Fibroblast of skin of right biceps (primary cell): ENCODE measurements at regions not wholly inside any gene's neighbourhood (a gene's known extent, or its start where the extent isn't known, plus 50 kb on each side); places are given as distances from the start of the nearest gene placed in this dataset.
A peak's percentile ranks its signal among the peaks of the same experiment; 100 is the strongest.

ENCODE experiments used
- DNase-seq: peaks from one replicate; pipeline ENCODE4 v3.0.0-alpha.2; 2013

DNA sequence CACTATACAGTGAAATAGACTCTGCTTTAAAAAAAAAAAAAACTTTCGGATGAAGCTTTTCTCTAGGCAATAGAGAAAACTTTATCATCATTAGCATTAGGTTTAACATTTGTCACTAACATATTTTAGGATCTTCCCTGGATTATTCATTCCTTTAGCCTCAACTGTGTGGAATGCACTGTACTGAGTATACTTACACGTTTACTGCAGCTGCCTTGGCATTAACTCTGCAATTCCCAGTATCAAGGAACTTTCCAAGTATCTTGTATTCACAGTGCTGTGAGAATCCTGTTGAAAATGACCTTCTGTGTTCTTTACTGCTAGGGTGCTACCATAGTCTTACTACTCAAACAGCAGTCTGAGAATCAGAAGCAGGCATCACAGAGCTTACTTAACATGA is 328.2 kb upstream of the COL3A1 start:
- peak; percentile 87 for DNase-seq

DNA sequence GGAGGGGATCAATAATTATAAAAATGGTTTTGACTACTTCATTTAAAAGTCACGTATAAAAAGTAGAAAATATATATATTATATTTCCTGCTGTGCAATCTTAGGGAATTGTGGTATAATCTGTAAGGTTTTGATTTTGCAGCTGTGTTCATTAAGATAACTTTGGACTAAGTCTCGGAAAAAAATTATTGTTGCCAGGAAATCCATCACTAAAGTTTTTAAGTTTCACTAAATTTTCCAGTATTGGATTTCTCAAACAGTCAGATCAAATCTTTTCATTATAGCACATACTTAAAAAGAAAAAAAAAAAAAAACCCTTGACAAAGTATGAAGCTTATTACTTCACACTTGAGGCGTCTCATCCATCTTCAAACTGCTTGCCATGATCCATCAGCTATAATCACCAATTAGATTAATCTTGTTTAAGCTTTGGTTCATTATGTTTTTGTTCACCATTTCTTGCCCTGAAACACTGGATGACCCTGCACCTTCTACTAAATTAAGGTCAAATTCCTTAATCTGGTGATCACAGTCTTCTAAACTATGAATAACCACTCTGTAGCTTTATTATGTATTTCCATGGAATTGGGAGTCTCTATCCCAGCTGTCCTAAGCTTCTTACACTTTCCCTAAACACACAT is 326.6 kb upstream of the COL3A1 start:
- no peak for DNase-seq

DNA sequence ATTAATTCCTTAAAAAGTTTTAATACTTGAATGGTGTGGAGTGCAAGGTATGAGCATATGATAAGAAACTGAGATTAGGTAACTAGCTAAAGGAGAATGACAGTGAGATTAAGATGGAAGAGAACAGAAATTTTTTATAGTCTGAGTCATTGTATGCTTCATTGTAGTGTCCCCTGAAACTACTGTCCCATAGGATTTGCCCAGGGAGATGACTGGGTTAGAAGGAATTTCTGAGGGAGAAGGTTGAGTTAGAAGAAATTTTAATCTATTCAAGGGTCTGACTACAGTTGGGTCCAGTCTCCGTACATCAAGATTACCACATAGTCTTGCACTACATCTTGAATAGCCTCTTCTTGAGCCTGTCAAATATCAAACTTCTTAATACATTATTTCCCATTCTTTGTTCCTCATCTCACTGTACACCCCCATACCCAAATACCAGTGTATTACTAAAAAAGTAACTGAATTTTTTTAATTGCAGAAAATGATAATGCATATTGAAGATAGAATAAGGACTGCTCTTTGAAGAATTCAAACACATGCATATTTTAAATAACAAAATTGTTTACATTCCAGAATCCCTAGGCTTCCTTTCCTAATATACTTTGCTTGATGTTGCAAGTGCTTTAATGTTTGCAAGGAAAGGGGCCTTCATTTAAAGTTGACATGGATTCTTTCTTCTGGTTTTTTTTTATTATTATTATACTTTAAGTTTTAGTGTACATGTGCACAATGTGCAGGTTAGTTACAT is 314.3 kb upstream of the COL3A1 start:
- peak; percentile 94 for DNase-seq

DNA sequence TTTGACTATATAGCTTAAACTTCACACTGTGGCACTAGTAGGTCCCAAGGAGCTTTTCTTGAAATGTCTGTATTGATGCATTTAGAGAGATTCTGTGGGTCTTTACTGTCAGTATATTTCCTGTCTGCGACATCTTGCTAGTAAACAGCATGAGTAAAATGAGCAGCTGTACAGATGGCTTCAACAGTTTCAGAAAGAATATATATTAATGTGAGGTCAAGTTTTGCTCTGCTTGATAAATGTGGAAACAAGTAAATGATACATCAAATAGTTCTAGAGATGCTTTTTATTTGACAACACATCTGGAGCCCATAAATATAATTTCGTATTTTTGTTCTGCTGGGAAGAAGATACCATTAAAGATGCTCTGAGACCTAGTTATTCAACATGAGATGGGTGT is 310.9 kb upstream of the COL3A1 start:
- no peak for DNase-seq

DNA sequence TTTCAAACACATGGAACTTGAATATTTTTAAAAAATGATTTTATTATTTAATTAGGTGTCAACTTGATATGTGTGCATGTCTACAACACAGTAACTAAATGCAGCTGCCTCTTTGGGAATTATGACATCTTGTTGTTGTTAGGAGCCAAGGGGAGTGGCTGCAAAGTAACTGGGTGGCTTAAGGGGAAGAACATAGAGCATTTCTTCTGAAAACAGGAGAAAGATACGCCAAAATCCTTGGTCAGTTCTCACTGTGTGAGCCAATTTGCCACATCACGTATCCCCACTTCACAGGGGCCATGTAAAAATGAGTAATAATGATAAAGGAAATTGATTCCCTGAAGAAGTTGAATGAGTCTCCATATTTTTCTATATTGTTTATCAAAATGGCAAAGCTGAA is 309.8 kb upstream of the COL3A1 start:
- peak; percentile 10 for DNase-seq

DNA sequence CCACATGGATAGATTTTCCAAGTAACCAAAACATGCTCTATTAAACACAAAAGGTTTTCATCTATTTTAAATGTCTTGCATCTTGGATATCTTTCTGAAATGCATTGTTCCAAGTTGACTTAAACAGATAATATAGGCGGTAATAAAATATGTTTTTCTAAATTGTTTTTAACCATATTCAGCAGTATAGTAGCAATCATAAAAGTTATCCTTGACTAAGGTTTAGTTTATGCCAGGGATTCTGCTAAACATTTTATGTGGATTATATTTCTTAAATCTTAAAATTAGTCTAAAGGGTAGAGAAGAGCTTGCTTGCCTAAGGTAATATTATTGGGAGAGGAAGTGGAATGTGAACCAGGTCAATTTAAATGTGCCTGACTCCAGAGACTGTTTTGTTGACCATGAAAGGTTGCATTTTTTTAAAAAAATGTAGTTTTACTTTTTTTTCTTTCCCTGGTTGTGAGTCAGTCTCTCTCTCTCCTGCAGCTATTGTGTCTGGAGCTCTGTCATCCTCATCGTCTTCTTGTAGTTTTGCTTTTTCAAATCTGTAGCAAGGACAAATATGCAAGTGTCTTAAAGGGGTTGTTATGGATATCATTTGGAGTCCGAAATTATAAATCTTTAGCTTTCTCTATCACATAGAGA is 309.1 kb upstream of the COL3A1 start:
- DNase-seq = peak; percentile 68

DNA sequence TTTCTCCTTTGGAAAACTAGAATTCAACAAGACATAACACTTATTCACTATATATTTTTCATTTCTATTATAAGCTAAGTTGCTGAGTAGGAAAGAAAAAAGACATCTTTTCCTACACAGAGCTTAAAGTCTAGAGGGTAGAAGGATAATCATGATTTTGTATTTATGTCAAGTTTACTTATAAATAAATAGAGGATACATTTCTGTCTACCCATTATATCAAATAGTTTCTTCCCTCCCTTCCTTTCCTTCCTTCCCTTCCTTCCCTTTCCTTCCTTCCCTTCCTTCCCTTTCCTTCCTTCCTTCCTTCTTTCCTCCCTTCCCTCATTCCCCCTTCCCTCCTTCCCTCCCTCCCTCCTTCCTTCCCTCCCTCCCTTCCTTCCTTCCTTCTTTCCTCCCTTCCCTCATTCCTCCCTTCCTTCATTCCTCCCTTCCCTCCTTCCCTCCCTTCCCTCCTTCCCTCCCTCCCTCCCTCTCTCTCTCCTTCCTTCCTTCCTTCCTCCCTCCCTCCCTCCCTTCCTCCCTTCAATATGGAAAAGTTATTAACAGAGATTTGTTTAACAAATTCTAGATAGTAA is 308.4 kb upstream of the COL3A1 start:
- DNase-seq = no peak

DNA sequence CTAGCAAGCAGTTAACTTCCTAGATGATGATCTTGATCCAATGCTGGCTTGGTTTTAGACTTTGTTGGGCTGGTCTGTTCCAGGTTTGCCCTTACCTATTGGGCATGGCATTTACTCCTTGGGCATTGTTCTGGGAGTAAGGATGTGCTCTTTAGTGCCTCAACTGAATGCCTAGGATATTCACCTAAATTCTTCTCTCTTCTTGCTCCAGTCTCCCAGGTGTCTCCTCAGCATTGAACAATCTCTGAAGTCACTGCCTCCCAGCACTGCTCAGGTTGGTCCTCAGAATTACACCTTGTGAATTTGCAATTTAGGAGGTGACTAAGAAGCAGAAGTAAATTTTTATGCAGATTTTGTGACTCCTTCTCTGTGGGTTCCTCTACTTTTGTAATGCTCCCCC is 307.7 kb upstream of the COL3A1 start:
- no peak for DNase-seq

DNA sequence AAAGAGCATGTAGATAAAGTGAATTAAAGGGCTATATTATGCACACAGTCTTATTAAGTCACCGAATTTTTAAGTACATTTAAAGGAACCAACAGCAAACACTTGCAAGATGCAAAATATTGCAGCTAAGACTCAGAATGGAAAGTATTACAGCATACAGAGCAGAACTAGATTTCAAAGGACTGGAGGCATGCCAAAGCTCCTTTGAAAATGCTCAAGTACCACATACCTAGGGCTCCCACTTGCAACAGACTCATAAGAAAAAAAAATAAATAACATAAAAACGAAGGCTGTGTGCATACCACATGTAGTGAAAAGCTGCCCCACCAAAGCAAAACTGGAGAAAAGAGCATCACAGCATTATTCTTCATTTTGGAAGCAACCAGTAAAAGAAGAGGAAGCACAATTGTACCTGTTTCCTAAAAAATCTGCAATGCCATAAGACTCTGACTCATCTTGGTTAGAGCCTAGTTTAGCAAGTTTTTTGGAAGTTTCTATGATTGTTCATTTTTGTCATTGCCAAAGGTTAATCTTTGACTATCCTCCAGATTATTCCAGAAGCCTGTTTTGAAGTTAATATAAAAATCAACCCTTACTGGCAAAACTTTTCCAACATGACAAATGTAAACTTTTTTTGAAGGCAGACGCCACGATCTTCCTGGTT is 306.0 kb upstream of the COL3A1 start:
- peak; percentile 85 for DNase-seq

DNA sequence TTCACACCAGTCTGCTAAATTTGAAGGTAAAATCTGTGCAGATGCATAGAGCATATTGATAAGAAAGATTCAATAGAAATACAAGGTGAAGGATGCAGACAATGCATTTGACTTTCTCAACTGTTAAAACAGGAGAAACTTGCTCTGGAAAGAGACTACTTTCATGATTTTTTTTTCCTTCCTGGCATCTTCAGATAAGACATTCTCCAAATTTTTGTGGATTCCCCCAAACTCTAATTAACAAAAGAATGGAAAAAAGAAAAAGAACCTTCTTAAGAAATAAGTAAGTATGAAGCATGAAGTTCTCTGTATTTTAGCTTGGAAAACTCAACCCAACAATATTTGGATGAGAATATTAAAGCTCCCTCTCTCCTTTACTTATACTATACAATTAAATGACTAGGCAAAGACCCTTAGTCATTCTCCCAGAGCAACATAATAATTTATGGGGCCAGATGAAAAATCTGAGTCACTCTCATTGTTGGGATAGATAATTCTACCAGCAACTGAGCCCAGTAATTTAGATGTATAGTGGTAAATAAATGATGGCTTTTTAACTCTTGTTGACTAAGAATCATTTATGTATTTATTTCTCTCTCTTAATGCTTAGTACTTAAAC is 298.7 kb upstream of the COL3A1 start:
- peak; percentile 88 for DNase-seq

DNA sequence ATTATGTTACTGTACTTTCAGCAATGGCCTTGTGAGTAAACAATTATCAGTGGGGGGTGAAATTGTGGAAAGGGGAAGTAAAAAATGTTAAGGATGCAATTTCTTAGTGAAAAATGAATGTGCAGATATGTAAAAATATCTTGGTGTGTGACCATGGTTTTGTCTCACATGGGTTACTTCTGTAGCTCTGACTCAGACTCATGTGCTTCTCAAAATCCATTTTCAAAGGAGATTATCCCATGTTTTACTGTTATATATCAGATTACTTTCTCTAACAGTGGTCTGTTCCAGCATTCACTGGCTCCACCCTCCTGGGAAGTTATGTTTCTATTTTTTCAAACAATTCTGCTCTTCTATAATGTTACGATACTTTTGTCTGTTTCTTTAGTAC is 298.2 kb upstream of the COL3A1 start:
- DNase-seq = peak; percentile 76

DNA sequence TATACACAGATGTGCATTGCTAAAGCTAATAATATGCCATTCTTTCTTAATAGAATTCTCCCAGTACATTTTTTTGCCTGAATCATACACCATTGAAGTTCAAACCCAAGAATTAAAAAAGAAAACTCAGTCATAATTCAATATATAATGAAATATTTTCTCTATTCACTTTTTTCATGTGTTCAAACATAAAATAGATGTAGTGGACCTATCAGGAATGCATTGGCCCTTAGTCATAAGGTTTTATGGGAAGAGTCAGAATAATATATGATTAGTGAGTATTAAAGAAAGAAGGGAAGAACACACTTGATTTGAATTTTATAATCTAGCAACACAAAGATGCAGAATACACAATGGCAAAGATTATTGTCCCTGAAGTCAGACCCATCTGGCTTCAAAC is 297.0 kb upstream of the COL3A1 start:
- DNase-seq = peak; percentile 67

DNA sequence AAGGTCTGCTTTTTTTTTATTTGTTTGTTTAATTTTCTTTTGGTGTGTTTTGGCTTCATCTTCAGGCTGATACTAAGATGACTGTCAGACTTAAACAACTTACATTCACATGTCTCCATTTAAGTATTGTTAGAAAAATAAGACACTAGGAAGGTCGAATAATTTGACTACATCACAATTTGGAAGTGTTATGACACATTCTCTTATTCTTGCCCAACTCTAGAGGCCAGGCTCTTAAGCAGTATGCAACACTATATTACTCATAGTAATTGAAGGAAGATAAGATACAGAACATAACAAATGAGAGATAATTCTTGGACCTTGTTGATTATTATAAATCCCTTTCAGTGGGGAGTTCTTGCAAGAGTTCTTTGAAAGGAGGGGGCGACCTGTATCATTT is 295.3 kb upstream of the COL3A1 start:
- DNase-seq = peak; percentile 73

DNA sequence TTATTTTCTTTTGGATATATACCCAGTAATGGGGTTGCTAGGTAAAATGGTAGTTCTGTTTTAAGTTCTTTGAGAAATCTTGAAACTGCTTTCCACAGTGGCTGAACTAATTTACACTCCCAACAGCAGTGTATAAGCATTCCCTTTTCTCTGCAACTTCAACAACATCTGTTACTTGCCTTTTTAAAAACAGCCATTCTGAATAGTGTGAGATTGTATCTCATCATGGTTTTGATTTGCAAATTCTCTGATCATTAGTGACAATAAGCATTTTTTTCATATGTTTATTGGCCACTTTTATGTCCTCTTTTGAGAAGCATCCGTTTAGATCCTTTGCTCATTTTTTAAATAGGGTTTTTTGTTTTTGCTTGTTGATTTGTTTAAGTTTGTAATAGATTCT is 291.3 kb upstream of the COL3A1 start:
- no peak for DNase-seq

DNA sequence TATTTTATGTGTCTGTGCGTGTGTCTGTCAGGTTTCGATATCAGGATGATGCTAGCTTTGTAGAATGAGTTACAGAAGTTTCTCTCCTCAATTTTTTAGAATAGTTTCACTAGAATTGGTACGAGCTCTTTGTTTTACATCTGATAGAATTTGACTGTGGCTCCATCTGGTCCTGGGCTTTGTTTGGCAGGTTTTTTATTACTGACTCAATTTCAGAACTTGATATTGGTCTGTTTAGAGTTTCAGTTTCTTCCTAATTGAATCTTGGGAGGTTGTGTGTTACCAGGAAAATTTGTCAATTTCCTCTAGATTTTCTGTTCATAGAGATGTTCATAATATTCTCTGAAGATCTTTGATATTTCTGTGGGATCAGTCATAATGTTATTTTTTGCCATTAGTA is 289.4 kb upstream of the COL3A1 start:
- no peak for DNase-seq

DNA sequence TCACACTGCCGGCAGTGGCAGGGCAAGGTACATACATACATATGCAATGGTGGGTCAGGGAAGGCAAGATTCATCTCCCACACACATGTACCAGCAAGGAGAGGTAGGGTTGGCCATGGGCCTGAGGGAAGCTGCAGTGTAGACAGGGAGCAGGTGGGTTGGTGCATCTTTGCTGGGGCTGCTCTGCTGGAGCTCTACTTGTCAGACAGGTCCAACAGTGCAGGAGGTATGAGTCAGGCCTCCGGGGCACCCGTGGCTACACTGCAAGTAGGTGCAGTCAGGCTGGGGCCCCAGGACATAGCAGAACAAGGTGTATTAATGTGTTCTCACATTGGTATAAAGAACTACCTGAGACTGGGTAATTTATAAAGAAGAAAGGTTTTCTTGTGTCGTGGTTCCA is 281.1 kb upstream of the COL3A1 start:
- DNase-seq = no peak

DNA sequence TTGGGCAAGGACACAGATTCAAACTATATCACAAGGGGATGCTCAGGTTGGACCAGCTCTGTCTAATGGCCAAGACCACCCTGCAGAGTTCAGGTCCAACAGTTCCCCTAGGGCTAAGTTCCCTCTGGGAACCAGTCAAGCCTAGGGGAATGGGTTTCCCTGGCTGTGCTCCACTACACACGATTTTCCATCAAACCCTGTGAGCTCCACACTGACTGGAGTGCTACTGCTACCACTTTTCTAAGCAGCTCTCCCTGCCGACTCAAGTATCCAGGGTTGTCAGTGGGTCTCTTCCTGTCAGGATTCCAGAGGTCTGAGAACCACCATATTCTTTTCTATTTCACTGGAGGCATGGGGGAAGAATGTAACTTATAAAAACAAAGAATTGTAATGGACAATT is 280.4 kb upstream of the COL3A1 start:
- no peak for DNase-seq

DNA sequence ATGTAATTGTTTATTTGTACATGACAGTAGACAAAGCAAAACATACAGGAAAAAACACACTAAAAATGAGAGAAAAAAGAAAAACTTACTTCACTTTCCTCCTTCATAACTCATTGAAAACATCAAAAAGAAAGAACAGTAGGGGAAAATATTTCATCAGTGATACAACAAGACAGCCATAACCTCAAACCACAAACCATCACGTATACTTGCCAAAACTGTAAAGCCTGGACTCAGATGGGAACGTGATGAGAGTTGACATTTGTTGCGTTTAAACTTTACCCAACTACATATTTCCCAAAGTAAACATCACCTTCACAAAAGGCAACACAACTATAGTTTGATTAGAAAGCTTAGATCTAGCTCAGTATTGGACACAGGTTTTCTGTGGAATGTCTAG is 278.2 kb upstream of the COL3A1 start:
- peak; percentile 89 for DNase-seq

DNA sequence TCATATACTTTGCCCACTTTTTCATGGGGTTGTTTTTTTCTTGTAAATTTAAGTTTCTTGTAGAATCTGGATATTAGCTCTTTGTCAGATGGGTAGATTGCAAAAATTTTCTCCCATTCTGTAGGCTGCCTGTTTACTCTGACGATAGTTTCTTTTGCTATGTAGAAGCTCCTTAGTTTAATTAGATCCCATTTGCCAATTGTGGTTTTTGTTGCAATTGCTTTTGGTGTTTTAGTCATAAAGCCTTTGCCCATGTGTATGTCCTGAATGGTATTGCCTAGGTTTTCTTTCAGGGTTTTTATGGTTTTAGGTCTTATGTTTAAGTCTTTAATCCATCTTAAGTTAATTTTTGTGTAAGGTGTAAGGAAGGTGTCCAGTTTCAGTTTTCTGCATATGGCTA is 276.0 kb upstream of the COL3A1 start:
- peak; percentile 11 for DNase-seq

DNA sequence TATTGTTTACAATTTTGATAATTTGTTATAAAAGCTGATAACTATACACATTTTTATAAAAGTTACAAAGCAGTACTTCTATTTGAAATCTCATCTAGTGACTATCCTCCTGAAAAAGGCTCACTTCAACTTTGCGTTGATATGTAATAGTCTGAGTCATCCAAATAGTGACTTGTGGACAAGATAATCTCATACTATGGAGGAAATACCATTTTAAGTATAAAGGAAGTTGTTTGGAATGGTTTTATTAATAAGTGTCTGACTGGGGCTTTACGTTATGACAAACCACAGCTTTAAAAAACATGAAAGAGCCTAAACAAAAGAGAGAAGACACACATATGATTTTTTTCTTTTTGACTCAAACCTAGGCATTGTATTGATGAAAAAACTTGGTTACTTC is 272.3 kb upstream of the COL3A1 start:
- peak; percentile 80 for DNase-seq

DNA sequence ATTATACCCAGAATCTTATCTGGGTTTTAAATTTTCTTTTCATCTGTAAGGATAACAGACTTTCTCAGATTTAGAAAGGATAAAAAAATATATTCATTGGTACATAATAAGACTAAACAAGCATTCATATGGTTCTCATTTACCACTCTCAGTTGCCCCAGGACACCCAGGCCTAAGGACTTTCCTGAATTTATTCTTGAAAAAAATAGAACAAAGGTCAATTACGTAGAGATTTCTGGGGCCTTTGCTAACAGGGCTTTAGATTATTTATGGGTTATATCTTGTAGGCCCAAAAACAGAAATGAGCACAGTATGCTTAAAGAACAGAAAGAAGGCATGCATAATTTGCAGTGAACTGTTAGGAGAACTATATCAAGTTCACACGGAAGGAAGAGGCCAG is 269.0 kb upstream of the COL3A1 start:
- DNase-seq = no peak

DNA sequence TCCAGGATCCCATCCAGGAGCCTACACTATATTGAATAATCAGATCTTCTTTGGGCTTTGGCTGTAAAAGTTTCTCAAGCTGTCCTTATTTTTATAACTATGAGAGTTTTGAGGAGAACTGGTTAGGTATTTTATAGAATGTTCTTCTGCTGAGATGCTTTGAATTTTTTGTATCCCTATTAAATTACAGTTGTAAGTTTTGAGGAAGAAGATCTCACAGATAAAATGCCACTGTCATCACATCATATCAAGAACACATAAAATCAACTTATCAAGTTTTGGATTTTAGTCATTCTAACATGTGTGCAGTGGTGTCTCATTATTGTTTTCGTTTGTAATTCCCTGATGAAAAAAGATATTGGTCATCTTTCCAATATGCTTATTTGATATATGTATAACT is 260.2 kb upstream of the COL3A1 start:
- no peak for DNase-seq
